ENCODE measurements at regions not wholly inside any gene's neighbourhood (a gene's known extent, or its start where the extent isn't known, plus 50 kb on each side); places are given as distances from the start of the nearest gene placed in this dataset.

DNA sequence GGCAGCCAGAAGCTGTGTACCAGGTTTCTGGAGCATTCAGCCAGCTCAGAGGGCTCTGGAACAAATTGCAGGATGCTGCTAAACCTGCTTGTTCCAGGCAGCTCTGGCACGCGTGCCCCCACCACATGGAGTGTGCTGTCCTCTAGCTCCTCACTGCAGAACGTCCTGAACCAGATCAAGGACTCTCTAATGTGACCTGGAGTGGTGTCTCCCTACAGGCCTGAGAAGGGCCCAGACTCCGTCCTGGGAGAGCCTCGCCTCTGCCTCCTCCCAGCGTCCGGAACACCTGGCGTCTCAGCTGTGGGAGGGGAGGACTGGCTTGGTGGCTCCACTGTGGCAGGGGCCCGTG is 115.6 kb upstream of the GPC1 start:
- TF ChIP-seq POLR2A (IDR thresholded peaks at IDR 0.05; ENCODE audit: low read depth, low read length), result peak; percentile 24; the same call in 1 of the 2 replicates
- TF ChIP-seq CEBPB (IDR thresholded peaks at IDR 0.05; ENCODE audit: low read depth, low read length), result no peak
- no peak for TF ChIP-seq MAFK (IDR thresholded peaks at IDR 0.05; ENCODE audit: low read depth, low read length)
- TF ChIP-seq, protein P1, sequence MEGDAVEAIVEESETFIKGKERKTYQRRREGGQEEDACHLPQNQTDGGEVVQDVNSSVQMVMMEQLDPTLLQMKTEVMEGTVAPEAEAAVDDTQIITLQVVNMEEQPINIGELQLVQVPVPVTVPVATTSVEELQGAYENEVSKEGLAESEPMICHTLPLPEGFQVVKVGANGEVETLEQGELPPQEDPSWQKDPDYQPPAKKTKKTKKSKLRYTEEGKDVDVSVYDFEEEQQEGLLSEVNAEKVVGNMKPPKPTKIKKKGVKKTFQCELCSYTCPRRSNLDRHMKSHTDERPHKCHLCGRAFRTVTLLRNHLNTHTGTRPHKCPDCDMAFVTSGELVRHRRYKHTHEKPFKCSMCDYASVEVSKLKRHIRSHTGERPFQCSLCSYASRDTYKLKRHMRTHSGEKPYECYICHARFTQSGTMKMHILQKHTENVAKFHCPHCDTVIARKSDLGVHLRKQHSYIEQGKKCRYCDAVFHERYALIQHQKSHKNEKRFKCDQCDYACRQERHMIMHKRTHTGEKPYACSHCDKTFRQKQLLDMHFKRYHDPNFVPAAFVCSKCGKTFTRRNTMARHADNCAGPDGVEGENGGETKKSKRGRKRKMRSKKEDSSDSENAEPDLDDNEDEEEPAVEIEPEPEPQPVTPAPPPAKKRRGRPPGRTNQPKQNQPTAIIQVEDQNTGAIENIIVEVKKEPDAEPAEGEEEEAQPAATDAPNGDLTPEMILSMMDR (conservative IDR thresholded peaks at IDR 0.05; ENCODE audit: low read depth, low read length), result no peak
- TF ChIP-seq MXI1 (IDR thresholded peaks at IDR 0.05; ENCODE audit: borderline replicate concordance, low read depth, low read length), result no peak
- TF ChIP-seq SMC3 (IDR thresholded peaks at IDR 0.05; ENCODE audit: low read depth, low read length), result no peak
- TF ChIP-seq CHD1 (IDR thresholded peaks at IDR 0.05; ENCODE audit: low read depth, low read length), result no peak
- TF ChIP-seq RAD21 (IDR thresholded peaks at IDR 0.05; ENCODE audit: low read length), result no peak

Measured in IMR-90 (cell line).